ENCODE measurements at regions not wholly inside any gene's neighbourhood (a gene's known extent, or its start where the extent isn't known, plus 50 kb on each side); places are given as distances from the start of the nearest gene placed in this dataset.

DNA sequence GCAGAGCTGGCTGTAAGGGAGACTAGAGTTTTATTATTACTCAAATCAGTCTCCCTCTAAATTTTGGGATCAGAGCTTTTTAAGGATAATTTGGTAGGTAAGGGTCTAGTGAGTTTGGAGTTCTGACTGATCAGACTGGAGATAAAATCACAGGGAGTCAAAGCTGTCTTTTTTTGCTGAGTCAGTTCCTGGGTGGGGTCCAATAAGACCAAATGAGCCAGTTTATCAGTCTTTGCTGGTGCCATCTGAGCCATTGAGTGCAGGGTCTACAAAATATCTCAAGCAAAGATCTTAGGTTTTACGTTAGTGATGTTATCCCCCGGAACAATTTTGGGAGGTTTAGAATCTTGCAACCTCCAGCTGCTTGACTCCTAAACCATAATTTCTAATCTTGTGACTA lies 935.1 kb upstream of the RAG2 start:
- H3K36me3 ChIP-seq, result no peaks in the 10 kb centered on the region
- H3K4me3 ChIP-seq, result no peak overlapping the region
- no peak for TF ChIP-seq Cebpa-rat (IDR thresholded peaks at IDR 0.05)
- peaks cover 20 to 27% (median 24%) of the 10 kb centered on the region in 11 experiments for H3K9me3 ChIP-seq (replicated peaks in 1 of 11)
- no peak overlapping the region for H3K9ac ChIP-seq
- H3K4me2 ChIP-seq, result no peak overlapping the region
- H3K27ac ChIP-seq, result no peak overlapping the region
- no peaks in the 10 kb centered on the region for H3K27me3 ChIP-seq
- no peaks in the 10 kb centered on the region for H4K20me1 ChIP-seq
- H3K4me1 ChIP-seq, result 0 out of 20 replicates have a peak, but pooled peaks cover 0 to 4% (median 0%) of the 10 kb centered on the region in 10 experiments

DNA sequence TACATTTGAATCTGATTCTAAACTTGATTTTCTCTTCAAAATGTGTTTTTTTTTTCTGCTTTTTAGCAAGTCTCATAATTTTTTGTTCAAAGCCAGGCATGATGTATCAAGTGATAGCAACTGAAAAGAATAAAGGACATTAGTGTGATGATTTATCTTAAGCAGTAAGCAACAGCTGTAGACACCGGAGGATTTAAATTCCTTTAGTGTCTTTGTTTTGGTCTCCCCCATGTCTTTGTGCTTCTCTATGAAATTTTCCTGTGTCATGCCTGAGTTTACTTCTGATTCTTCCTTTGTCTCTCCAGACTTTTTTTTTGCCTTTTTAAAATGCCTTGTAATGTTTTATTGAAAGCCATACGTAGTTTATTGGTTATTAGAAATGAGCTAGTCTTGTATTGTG lies 934.2 kb upstream of the RAG2 start:
- no peaks in the 10 kb centered on the region for H4K20me1 ChIP-seq
- TF ChIP-seq Cebpa-rat (IDR thresholded peaks at IDR 0.05), result no peak
- H3K4me1 ChIP-seq, result 0 out of 20 replicates have a peak, but pooled peaks cover 0 to 4% (median 0%) of the 10 kb centered on the region in 10 experiments
- no peak overlapping the region for H3K27ac ChIP-seq
- no peak overlapping the region for H3K4me2 ChIP-seq
- H3K27me3 ChIP-seq, result no peaks in the 10 kb centered on the region
- no peak overlapping the region for H3K9ac ChIP-seq
- no peaks in the 10 kb centered on the region for H3K36me3 ChIP-seq
- peaks cover 20 to 27% (median 24%) of the 10 kb centered on the region in 11 experiments for H3K9me3 ChIP-seq (replicated peaks in 1 of 11)
- no peak overlapping the region for H3K4me3 ChIP-seq

DNA sequence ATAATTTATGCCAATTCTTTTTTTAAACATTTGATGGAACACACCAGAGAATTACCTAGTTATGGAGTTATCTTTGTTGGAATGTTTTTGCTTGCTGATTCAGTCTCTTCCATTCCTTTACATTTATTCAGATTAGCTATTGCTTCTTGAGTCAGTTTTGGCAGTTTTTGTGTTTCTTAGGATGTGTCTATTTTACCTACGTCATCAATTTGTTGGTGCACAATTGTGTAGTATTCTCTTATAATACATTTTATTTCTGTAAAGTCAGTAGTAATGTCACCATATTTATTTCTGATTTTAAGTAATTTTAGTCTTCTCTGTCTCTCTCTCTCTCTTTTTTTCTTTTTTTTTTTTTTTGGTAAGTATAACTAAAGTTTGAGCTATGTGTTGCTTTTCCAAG lies 929.5 kb upstream of the RAG2 start:
- Histone ChIP-seq H3K9ac (no peak overlapping the region), H3K4me3 (no peak overlapping the region), H3K27me3 (no peaks in the 10 kb centered on the region), H3K4me2 (no peak overlapping the region), H4K20me1 (no peaks in the 10 kb centered on the region), H3K36me3 (no peaks in the 10 kb centered on the region), H3K9me3 (replicated peaks in 1 of 11) (peaks cover 20 to 27% (median 24%) of the 10 kb centered on the region in 11 experiments), H3K4me1 (no peaks in the 10 kb centered on the region), H3K27ac (no peak overlapping the region)
- no peak for TF ChIP-seq Cebpa-rat (IDR thresholded peaks at IDR 0.05)

DNA sequence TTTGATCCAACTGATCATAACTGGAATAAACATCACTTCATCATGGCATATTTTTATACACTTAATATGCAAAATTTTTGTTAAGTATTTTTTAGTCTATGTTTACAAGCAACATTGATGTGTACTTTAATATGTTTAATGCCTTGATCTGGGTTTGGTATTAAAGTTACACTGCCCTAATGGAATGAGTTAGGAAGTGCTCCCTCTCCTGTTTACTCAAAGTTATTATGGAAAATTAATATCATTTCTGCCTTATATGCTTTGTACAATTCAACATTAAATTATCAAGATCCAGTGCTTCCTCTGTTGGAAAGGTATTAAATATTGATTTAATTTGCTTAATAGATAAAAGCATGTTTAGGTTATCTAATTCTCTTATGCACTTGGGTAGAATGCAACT lies 927.3 kb upstream of the RAG2 start:
- Histone ChIP-seq H3K4me2 (no peak overlapping the region), H3K27ac (no peak overlapping the region), H3K9me3 (replicated peaks in 1 of 11) (peaks cover 20 to 23% (median 22%) of the 10 kb centered on the region in 11 experiments), H3K36me3 (no peaks in the 10 kb centered on the region), H3K4me3 (no peak overlapping the region), H3K9ac (no peak overlapping the region), H3K27me3 (no peaks in the 10 kb centered on the region), H3K4me1 (no peaks in the 10 kb centered on the region), H4K20me1 (no peaks in the 10 kb centered on the region)
- TF ChIP-seq Cebpa-rat (IDR thresholded peaks at IDR 0.05), result no peak

DNA sequence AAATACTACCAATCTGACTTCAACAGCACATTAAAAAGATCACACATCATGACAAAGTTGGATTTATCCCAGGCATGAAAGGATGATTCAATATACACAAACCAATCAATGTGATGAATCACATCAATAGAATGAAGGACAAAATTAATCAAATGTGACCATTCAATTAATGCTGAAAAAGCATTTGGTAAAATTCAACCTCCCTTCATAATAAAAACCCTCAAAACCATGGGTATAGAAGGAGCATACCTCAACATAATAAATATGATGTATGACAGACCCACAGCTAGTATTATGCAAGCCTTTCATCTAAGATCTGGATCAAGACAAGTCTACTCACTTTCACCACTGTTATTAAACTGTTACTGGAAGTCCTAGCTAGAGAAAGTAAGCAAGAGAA lies 921.7 kb upstream of the RAG2 start:
- Histone ChIP-seq H4K20me1 (no peaks in the 10 kb centered on the region), H3K27me3 (no peaks in the 10 kb centered on the region), H3K4me2 (no peak overlapping the region), H3K9me3 (replicated peaks in 1 of 11) (no peaks in the 10 kb centered on the region), H3K27ac (no peak overlapping the region), H3K9ac (no peak overlapping the region), H3K4me1 (no peaks in the 10 kb centered on the region), H3K4me3 (no peak overlapping the region), H3K36me3 (no peaks in the 10 kb centered on the region)
- TF ChIP-seq Cebpa-rat (IDR thresholded peaks at IDR 0.05), result no peak

- no peak for TF ChIP-seq Cebpa-rat (IDR thresholded peaks at IDR 0.05)
- no peak overlapping the region for H3K27ac ChIP-seq
- H3K27me3 ChIP-seq, result no peaks in the 10 kb centered on the region
- H3K4me2 ChIP-seq, result no peak overlapping the region
- H3K9ac ChIP-seq, result no peak overlapping the region
- H3K36me3 ChIP-seq, result no peaks in the 10 kb centered on the region
- H3K4me3 ChIP-seq, result no peak overlapping the region
- no peaks in the 10 kb centered on the region for H3K9me3 ChIP-seq (replicated peaks in 1 of 11)
- no peaks in the 10 kb centered on the region for H4K20me1 ChIP-seq
- H3K4me1 ChIP-seq, result no peaks in the 10 kb centered on the region
Measured at GRCh38 chr11:37512156-37512780, 914.2 kb upstream of the RAG2 start.

DNA sequence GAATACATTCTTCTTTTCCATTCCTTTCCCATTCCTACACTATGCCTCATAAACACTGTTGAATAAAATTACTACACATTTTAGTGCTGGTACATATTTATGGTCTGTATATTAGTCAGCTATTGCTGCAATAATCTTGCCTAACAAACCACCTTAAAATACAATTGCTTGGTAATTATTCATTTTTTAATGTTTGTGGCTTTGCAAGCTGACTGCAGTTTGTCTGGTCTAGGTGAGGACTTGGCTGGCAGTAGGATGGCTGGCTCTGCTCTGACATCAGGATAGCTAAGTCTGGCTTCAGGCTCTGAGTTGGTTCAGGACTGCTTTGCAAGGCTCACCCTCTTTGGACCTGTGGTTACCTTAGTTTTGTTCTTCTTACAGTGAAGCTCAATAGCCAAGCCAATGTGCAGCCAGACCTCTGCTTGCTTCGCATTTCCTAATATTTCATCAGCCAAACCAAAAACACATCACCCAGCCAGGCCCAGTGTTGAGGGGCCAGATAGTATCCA lies 913.4 kb upstream of the RAG2 start:
- no peak overlapping the region for H3K4me2 ChIP-seq
- TF ChIP-seq Cebpa-rat (IDR thresholded peaks at IDR 0.05), result no peak
- no peaks in the 10 kb centered on the region for H3K9me3 ChIP-seq (replicated peaks in 1 of 11)
- no peak overlapping the region for H3K27ac ChIP-seq
- no peaks in the 10 kb centered on the region for H3K36me3 ChIP-seq
- no peaks in the 10 kb centered on the region for H4K20me1 ChIP-seq
- no peak overlapping the region for H3K9ac ChIP-seq
- no peak overlapping the region for H3K4me3 ChIP-seq
- H3K27me3 ChIP-seq, result no peaks in the 10 kb centered on the region
- no peaks in the 10 kb centered on the region for H3K4me1 ChIP-seq

DNA sequence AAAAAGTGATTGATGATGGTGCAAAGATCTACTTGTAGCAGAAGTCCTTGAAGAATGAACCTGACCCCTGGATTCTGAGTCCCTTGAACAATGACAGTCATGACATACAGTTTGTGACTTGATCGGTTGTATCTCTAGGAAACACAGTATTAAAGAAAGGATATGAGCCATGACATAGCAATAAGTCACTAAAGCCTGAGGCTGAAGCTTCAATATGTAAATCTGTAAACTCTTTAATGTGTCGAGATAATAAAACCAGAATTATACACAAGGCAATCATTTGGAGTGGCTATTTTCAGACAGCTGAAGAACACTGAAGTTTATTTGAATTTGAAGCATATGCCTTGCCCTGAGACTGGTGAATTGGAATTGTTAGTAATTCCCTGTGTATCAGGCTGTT lies 911.5 kb upstream of the RAG2 start:
- Histone ChIP-seq H3K27me3 (no peaks in the 10 kb centered on the region), H3K36me3 (no peaks in the 10 kb centered on the region), H3K9me3 (replicated peaks in 1 of 11) (no peaks in the 10 kb centered on the region), H3K27ac (no peak overlapping the region), H3K4me3 (no peak overlapping the region), H3K4me2 (no peak overlapping the region), H3K9ac (no peak overlapping the region), H4K20me1 (no peaks in the 10 kb centered on the region), H3K4me1 (peaks cover 0 to 6% (median 1%) of the 10 kb centered on the region in 10 experiments; a peak in 11 of 20 replicates)
- no peak for TF ChIP-seq Cebpa-rat (IDR thresholded peaks at IDR 0.05)

GRCh38 chr11:37506531-37506930 lies 908.5 kb upstream of the RAG2 start:
- no peaks in the 10 kb centered on the region for H3K36me3 ChIP-seq
- TF ChIP-seq Cebpa-rat (IDR thresholded peaks at IDR 0.05), result no peak
- no peak overlapping the region for H3K4me2 ChIP-seq
- no peaks in the 10 kb centered on the region for H4K20me1 ChIP-seq
- no peak overlapping the region for H3K27ac ChIP-seq
- no peaks in the 10 kb centered on the region for H3K27me3 ChIP-seq
- no peak overlapping the region for H3K9ac ChIP-seq
- no peaks in the 10 kb centered on the region for H3K9me3 ChIP-seq (replicated peaks in 1 of 11)
- H3K4me1 ChIP-seq, result peaks cover 9 to 21% (median 13%) of the 10 kb centered on the region in 10 experiments; a peak in 18 of 20 replicates
- no peak overlapping the region for H3K4me3 ChIP-seq

DNA sequence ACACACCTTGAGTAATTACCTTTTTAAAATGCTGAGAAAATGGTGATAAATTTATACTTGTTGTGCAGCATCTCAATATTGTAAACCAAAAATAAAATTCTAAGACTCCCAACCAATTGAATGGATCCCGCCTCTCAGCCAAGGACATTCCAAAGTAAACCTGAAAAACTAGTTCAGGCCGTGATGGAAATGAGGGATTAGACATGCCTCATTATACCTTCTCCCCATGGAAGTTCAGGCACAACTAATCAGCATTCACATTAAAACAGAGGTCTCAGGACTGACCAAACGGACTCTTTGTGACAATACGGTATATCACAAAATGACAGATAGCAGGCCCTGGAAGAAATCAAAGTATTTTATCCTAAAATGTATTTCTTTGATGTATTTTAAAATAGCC lies 907.4 kb upstream of the RAG2 start:
- Histone ChIP-seq H3K27ac (no peak overlapping the region), H3K4me3 (no peak overlapping the region), H3K9ac (no peak overlapping the region), H3K4me2 (no peak overlapping the region), H3K36me3 (no peaks in the 10 kb centered on the region), H4K20me1 (no peaks in the 10 kb centered on the region), H3K9me3 (replicated peaks in 1 of 11) (no peaks in the 10 kb centered on the region), H3K4me1 (peaks cover 9 to 21% (median 13%) of the 10 kb centered on the region in 10 experiments; a peak in 18 of 20 replicates), H3K27me3 (no peaks in the 10 kb centered on the region)
- TF ChIP-seq Cebpa-rat (IDR thresholded peaks at IDR 0.05), result no peak

All from BLaER1 treated with 17β-estradiol and CSF1 and Interleukin-3, amounts not matched to agents 10 nM and 100 nM (cell line).